ENCODE measurements at regions not wholly inside any gene's neighbourhood (a gene's known extent, or its start where the extent isn't known, plus 50 kb on each side); places are given as distances from the start of the nearest gene placed in this dataset.

GRCh38 chr4:147175460-147176025 lies 229.9 kb upstream of the TTC29 start (continued):
- TF ChIP-seq STAT6 (CRISPR knock-in tag; IDR thresholded peaks at IDR 0.05) = no peak

- no peak for FAIRE-seq
- H3K9ac ChIP-seq (ENCODE audit: insufficient read depth in 1 of 2, low read depth in 2 of 2, low read length in 2 of 2) = no peak overlapping the region
- ATAC-seq = no peak
- H3K9me1 ChIP-seq (ENCODE audit: control insufficient read depth, insufficient read depth, low read length) = no peaks in the 10 kb centered on the region
- H2AFZ ChIP-seq (ENCODE audit: low read depth, low read length) = no peak overlapping the region
- no peaks in the 10 kb centered on the region for H4K20me1 ChIP-seq (replicated peaks; ENCODE audit: control insufficient read depth, insufficient read depth, low read length)
- DNase-seq (ENCODE audit: extremely low read depth in 1 of 4, low spot score in 3 of 4) = no peak
- intact Hi-C loops (cut with micrococcal nuclease) = no loop called here
- no peaks in the 10 kb centered on the region for H3K9me3 ChIP-seq (replicated peaks; ENCODE audit: control insufficient read depth, insufficient read depth, low read depth, low read length)
- no TSS peak for BruUV-seq (replicated peaks)
- no peak overlapping the region for H3K4me2 ChIP-seq (ENCODE audit: insufficient read depth, low read length)
- CTCF ChIA-PET (ENCODE audit: low intra/inter-chr PET ratio) = no interaction called here
- H3K27ac ChIP-seq (ENCODE audit: extremely low read depth, low read depth, low read length) = no peak overlapping the region
- H3K4me3 ChIP-seq = no peak overlapping the region
- WGBS (ENCODE audit: insufficient coverage, low coverage, missing lambda C conversion rate) = 0% methylated on average over 2 of the region's 2 CpGs
- in situ Hi-C loops (cut with MboI) = no loop called here
- H3K36me3 ChIP-seq (ENCODE audit: control insufficient read depth, insufficient read depth, low read length) = no peaks in the 10 kb centered on the region
- no peaks in the 10 kb centered on the region for H3K4me1 ChIP-seq (replicated peaks in 1 of 2; ENCODE audit: control insufficient read depth in 2 of 2, insufficient read depth in 2 of 2, low read length in 2 of 2)
- POLR2A ChIA-PET = no interaction called here
- TF ChIP-seq RFX1 (IDR thresholded peaks at IDR 0.05) (no peak), MECOM (CRISPR knock-in tag; IDR thresholded peaks at IDR 0.05) (no peak), ZNF23 (CRISPR knock-in tag; IDR thresholded peaks at IDR 0.05) (no peak), KLF6 (CRISPR knock-in tag; IDR thresholded peaks at IDR 0.05; ENCODE audit: borderline replicate concordance) (no peak), NCOR1 (IDR thresholded peaks at IDR 0.05) (no peak)
- H3K27me3 ChIP-seq (ENCODE audit: control insufficient read depth in 2 of 2, insufficient read depth in 2 of 2, low read length in 2 of 2) = no peaks in the 10 kb centered on the region
- no peaks in the 10 kb centered on the region for H3K79me2 ChIP-seq (ENCODE audit: control insufficient read depth, insufficient read depth, low read length)
Measured at GRCh38 chr4:147182041-147182440, 236.4 kb upstream of the TTC29 start.
